ENCODE measurements at regions not wholly inside any gene's neighbourhood (a gene's known extent, or its start where the extent isn't known, plus 50 kb on each side); places are given as distances from the start of the nearest gene placed in this dataset.
"Not testable (repeated sequence)": the region's sequence is repeated elsewhere in the genome, so short reads cannot be mapped to it uniquely, and the experiment has no call there.

- ATAC-seq; H3K4me1 ChIP-seq; intact Hi-C loops (cut with DNase I): not testable (repeated sequence)
Observed at GRCh38 chr14:19659850-19660558, 53.7 kb downstream of the OR11H2 start.

GRCh38 chr14:19658706-19659105 lies 55.0 kb downstream of the OR11H2 start:
- H3K4me3 ChIP-seq; ATAC-seq; H3K9me3 ChIP-seq; FAIRE-seq; H3K4me1 ChIP-seq; H3K27ac ChIP-seq; intact Hi-C loops (cut with DNase I); DNase-seq; H3K36me3 ChIP-seq; H3K27me3 ChIP-seq: not testable (repeated sequence)
- 91% methylated on average over 2 of the region's 7 CpGs; no CpG with 5 or more reads in 1 of the 2 donors for WGBS, 2 donors

More at GRCh38 chr14:19659850-19660558, 53.7 kb downstream of the OR11H2 start:
- not testable (repeated sequence) for FAIRE-seq, H3K9me3 ChIP-seq, H3K27me3 ChIP-seq, H3K27ac ChIP-seq, H3K4me3 ChIP-seq, H3K36me3 ChIP-seq, DNase-seq
- no CpG with 5 or more reads among the region's 3 CpGs for WGBS, 2 donors

GRCh38 chr14:19638565-19638964 lies 75.1 kb downstream of the OR11H2 start:
- ATAC-seq; H3K9me3 ChIP-seq; FAIRE-seq; H3K4me1 ChIP-seq; intact Hi-C loops (cut with DNase I); H3K4me3 ChIP-seq; H3K27me3 ChIP-seq; H3K36me3 ChIP-seq; DNase-seq; H3K27ac ChIP-seq: not testable (repeated sequence)
- WGBS, 2 donors: no CpG with 5 or more reads among the region's 28 CpGs

- ATAC-seq: peak in 1 of 4 donors; percentile 21
- H3K4me3 ChIP-seq; H3K27me3 ChIP-seq; H3K4me1 ChIP-seq; H3K9me3 ChIP-seq; DNase-seq; H3K36me3 ChIP-seq; FAIRE-seq; intact Hi-C loops (cut with DNase I); H3K27ac ChIP-seq: not testable (repeated sequence)
- no CpG with 5 or more reads among the region's 7 CpGs for WGBS, 2 donors
Observed at GRCh38 chr14:19638042-19638322, 75.7 kb downstream of the OR11H2 start.

GRCh38 chr14:19637285-19638041 lies 76.2 kb downstream of the OR11H2 start:
- peak in 1 of 6 donors; percentile 23 for DNase-seq
- H3K27ac ChIP-seq; H3K9me3 ChIP-seq; H3K36me3 ChIP-seq; intact Hi-C loops (cut with DNase I); FAIRE-seq; H3K4me3 ChIP-seq; H3K27me3 ChIP-seq; H3K4me1 ChIP-seq: not testable (repeated sequence)
- 51% methylated on average over 4 of the region's 10 CpGs; no CpG with 5 or more reads in 1 of the 2 donors for WGBS, 2 donors
- peak in 1 of 4 donors; percentile 21 for ATAC-seq

GRCh38 chr14:19613546-19613945 lies 100.1 kb downstream of the OR11H2 start:
- ATAC-seq; H3K36me3 ChIP-seq; H3K27ac ChIP-seq; H3K9me3 ChIP-seq; H3K4me1 ChIP-seq; FAIRE-seq; intact Hi-C loops (cut with DNase I); H3K4me3 ChIP-seq; H3K27me3 ChIP-seq; DNase-seq: not testable (repeated sequence)
- 50% methylated on average over 1 to 6 of the region's 8 CpGs for WGBS, 2 donors
